GM18861 (cell line): ENCODE measurements at regions not wholly inside any gene's neighbourhood (a gene's known extent, or its start where the extent isn't known, plus 50 kb on each side); places are given as distances from the start of the nearest gene placed in this dataset.

Source experiments
- ATAC-seq: cut with Tn5 transposase; IDR thresholded peaks from one replicate; pipeline ENCODE4 v1.9.1; 2021; ENCODE audit not compliant: unreplicated experiment

GRCh38 chrX:40153345-40154249 lies 55.8 kb upstream of the BCOR start:
- ATAC-seq: no peak

- no peak for ATAC-seq
Observed at GRCh38 chrX:40152741-40153344, 55.1 kb upstream of the BCOR start.

- no peak for ATAC-seq
Observed at GRCh38 chrX:40152173-40152711, 54.5 kb upstream of the BCOR start.

- no peak for ATAC-seq
Observed at GRCh38 chrX:40151211-40152172, 53.7 kb upstream of the BCOR start.

GRCh38 chrX:40150503-40150902 lies 52.7 kb upstream of the BCOR start:
- ATAC-seq: no peak

GRCh38 chrX:40149286-40150175 lies 51.8 kb upstream of the BCOR start:
- ATAC-seq: no peak

GRCh38 chrX:40148385-40149285 lies 50.9 kb upstream of the BCOR start:
- ATAC-seq: no peak

- no peak for ATAC-seq
Observed at GRCh38 chrX:40147971-40148370, 50.2 kb upstream of the BCOR start.
